Left ventricle myocardium superior (tissue), 1 donor: ENCODE measurements at regions not wholly inside any gene's neighbourhood (a gene's known extent, or its start where the extent isn't known, plus 50 kb on each side); places are given as distances from the start of the nearest gene placed in this dataset.

Experiments used
- ATAC-seq: fragments of 200-7000 bp; cut with Tn5 transposase; one replicate; pipeline ENCODE4 v1.9.1; 2020; ENCODE audit warnings: mild to moderate bottlenecking, moderate library complexity
- DNase-seq: peaks from one replicate; pipeline ENCODE4 v3.0.0-alpha.2; 2020
- intact Hi-C: fragments of 100-400 bp; cut with micrococcal nuclease; formaldehyde crosslinking; loops from one replicate; pipeline ENCODE4 v1.11.0; 2022
- donor health status: DM: no; HTN: yes; CAD: no; lungs with severe emphysema.

DNA sequence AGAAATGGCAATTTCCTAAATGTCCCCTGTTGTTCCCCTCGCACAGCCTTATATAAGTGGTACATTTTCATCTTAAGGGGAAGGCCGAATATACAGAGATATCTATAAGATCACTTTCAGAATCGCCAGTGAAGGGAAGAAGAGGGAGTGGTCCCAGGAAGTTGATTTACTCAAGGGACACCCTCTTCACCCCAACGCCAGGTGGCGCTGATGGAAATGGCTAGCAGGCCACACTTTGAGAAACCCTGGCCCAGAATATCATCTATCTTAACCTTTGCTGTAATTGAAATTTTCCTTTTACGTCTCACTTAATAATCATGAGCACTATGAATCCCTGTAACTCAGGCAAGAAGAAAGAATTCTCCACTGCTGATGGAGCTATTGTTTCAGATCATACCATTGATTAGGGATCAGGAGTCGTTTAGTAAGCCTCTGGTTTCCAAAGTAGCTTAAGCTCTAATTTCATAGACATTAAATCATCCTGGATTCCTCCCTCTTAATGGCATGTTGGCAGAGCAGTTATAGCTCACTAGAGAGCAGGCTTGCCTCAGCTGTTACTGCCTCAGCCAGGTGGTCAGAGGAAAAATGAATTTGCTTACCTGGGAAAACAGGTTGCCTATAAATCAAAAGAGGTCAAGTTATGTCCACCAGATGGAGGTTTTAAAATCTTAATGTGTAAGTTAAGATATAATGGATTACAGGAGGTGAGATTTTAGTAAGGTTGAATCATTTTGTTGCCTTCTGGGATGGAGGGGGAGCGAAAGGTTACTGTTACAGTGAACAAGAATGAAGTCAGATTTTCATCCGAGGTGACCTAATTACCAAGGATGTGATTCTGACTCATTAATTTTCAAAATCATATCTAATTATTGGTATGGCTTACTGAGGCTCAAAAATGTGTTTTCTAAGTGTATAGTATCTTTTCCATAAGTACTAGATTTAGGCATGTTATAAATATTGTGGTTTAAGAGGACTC lies 941.2 kb upstream of the TENM3 start:
- peak; percentile 46 for DNase-seq
- intact Hi-C loops, result no loop called here
- peak; percentile 60 for ATAC-seq

DNA sequence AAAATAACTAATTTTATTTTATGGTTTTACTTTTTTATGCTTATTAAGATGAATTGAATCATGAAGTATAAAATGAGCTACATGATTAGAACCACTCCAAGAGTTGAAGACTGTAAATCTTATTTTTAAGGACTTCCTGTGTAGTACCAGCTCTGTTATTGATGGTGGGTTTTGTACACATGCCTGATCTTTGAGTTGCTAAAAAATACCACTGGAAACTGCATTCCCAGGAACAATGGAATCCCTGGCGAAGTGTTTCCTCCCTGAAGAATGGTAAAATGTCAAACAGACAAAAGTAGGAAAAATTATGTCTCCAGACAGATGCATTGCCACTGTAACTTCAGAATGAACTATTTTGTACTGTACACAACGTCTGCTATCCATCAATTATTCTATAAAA lies 935.4 kb upstream of the TENM3 start:
- ATAC-seq (no peak), DNase-seq (no peak)
- intact Hi-C loops, result no loop called here

DNA sequence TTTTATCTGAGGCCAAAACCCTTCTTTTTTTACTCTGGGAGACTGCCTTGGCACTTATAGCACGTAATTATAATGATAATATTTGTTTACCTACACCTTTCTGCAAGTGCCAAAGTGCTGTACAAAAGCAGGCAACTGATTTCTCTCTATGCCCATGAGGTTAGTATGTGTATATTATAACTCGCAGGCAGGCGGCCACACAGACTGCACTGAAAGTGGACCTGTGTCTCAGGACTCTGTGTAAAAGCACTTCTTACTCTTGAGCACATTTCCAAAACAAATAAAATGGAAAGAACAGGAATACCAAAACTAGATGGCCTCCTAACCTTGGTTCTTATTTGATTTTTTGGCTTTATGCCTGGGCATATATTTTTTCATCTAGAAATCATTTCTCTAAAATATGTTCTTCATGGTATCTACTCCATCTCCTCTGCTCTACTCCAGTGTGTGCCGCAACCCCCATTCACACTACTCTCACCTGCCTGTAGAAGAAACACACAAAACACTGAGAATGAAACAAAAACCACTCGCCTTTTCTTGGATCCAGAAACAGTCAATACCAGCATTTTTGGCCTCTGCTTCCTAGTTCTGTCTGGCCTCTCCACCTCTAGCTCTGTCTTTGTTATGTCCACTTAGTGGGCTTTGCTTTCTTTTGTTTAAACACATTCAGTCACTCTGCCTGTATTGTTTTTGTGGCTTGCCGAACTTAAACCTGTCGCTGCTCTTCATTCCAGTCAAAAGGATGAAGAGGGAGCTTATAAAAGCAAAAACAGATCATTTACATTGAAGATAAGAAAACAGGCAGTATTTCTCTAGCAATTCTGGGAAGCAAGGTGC lies 934.5 kb upstream of the TENM3 start:
- ATAC-seq (no peak), DNase-seq (no peak)
- intact Hi-C loops, result no loop called here

DNA sequence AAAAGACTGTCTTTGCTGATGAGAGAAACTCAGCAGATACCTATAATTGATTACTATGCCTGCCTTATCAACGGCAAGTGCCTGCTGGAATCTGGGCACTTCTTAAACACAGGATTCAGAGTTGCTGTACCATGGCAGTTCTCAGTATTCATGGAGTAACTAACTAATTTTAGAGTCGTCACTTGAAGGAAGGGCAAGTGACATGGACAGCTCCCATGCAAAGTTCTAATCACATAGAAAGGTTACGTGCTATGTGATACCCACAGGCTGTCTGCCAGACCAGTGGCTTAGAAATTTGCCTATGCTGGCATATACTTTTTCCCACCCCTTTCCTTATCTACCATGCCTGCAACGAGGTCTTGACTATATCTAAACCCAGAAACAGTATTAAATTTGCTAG lies 931.1 kb upstream of the TENM3 start:
- intact Hi-C loops, result no loop called here
- ATAC-seq (peak; percentile 98), DNase-seq (peak; percentile 25)

DNA sequence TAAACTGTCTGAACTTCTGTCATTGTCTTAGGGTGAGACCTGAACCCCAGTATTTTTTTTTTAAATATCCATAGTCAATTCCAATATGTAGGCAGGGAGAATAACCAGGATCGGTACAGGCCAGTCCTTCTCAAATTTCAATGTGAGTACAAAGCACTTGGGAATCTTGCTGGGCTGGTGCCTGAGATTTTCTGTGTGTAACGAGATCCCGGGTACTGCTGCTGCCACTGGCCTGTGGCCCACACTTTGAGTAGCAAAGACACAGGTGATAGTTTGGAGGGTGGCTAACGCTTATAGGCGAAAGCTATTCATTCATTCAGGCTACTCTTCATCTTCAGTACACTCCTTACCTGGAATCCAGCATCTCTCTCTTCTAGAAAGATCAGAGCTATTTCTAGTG lies 923.6 kb upstream of the TENM3 start:
- ATAC-seq, result peak; percentile 83

DNA sequence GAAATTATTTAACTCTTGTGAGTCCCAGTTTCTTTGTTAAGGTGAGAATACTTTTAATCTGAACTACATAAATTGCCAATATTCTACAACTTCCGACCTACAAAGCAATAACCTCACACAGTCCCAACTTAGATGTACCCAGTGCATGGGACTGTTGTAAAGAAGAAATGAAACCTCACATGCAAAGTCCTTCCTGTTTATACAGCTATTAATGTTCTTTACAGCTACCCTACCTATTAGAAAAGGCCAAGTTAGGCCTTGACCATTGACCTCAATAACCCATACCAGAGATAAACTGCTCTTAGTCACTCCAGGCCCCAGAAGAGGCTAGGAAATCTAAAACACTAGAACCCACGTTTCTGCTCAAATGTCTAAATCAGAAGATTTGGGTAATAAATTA lies 920.1 kb upstream of the TENM3 start:
- no peak for DNase-seq
- no peak for ATAC-seq
- intact Hi-C loops, result no loop called here

More for the DNA sequence above, 923.6 kb upstream of the TENM3 start:
- DNase-seq, result peak; percentile 31
- intact Hi-C loops, result no loop called here

DNA sequence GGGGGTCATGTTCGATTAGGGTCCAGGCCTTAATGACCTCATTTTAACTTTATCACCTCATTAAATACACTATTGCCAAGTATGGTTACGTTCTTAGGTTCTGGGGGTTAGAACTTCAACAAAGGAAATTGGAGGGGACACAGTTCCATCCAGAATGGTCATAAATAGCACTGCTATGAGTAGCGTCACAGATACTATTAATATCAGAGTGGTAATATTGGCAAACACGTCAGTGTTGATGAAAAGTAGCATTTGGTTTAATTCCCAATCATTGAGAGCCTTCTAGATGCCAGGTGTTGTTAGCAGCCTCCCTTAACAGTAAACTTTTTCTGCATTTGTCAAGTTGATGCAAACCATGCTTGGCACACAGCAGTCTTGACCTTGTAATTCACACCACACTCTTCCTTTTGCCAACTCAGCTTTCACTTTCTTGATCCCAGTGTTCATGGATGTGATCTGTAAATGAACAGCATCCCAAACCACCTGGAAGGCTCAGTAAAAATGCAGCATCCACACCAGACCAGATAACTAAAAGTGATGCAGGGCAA lies 912.5 kb upstream of the TENM3 start:
- ATAC-seq (peak; percentile 97), DNase-seq (no peak)
- intact Hi-C loops, result no loop called here

DNA sequence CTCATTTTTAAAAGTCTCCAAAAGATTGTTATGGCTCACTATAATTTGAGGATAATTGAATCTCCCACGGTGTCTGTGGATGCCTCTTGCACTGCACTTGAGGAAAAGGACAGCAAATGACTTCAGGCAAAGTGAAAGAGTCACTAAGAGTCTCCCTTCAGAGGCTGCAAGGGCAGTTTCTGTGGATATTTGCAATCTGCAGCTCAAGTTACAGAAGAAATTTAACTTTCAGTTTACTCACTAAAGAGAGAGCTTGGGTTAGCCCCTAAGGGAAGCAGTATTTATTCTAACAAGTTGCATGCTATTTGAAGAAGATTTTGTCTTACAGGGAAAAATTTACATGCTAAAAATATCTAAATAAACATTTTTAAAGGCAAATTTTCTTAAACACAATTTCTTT lies 912.0 kb upstream of the TENM3 start:
- peak; percentile 27 for ATAC-seq
- DNase-seq, result no peak
- intact Hi-C loops, result no loop called here

DNA sequence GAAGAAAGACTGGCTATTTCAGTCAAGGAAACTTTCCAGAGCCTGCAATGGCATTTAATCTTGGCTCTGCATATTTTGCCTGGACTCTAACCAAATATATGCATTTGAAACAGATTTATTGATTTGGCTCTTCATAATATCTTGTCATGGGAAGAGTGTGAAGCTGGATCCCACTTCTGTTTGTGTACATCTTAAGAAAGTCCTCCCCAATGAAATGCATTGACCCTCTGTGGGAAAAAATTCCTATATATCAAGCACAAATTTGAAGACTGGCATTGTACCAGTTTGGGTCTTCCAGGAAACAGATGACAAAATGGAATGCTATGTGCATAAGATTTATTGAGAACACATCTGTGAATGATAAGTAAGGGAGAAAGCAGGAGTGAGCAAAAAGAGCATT lies 897.3 kb upstream of the TENM3 start:
- no peak for ATAC-seq
- intact Hi-C loops, result no loop called here
- DNase-seq, result no peak

DNA sequence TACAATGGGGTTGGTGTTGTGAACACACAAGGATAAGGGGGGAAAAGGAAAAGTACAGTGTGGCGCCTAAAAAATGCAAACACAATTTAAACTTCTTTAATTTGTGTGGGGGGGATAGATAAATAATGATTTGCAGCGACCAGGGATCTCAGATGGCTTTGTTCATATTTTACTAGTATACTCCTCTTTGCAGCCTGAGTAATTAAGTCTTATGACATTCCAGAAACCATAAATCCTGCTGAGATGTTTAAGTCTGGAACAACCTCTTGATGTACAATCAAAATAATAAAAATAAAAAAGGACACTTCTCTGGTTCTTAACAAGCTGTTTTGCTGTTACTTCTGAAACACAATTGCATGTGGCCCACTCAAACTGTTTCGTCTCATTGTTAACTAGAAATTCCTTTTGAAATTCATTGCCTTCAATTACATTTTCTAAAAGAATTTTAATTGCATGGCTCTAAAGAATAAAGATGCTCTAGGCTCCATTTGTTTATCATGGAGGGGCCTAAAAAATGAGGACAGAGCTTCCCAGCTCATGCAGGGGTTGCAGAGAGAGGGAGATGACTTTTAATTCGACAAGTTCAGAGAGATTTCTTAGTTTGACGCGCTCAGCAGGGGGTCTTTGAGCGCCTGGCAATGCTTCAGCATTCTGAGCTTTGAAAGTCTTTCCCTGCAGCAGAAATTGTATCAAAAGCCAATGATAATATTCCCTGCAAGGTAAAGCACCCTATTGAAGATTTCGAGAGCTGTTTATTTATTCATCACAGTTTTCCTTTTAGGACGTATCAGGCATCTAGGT lies 892.4 kb upstream of the TENM3 start:
- ATAC-seq (no peak), DNase-seq (no peak)
- intact Hi-C loops, result no loop called here

DNA sequence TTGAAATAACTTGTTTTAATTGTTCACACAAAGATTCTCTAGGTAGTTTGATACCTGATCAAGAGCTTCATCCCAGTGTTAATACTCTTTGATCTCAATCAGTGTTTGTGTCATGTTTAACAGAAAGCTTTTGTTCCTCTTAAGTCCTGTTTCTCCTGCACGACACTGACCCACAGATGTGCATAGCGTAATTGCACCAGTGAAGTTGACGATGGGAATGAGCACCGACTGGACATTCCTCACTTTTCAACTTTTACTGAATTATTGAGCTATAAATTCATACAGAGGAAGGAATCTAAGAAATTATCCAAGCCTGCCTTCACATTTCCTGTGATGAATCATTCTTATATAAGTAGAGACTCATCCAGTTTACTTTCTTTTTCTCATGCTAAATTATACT lies 878.7 kb upstream of the TENM3 start:
- intact Hi-C loops, result no loop called here
- DNase-seq (no peak), ATAC-seq (no peak)

DNA sequence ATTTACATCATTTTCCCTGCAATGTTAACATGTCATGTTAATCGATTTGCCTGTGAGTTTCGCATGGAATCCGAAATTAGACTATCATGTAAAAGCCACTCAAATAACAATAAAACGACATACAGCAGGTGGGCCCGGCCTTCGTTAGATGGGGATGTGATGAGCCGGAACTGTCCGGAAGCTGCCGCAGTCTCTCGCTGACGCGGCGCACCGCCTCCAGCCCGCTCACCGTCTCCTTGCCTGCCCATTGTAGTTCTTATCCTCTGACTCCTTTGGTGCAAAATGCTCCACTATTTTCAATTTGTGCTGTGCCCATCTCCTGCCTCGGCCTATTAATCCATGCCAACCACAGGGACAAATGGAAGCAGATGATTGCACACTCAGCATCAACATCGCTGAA lies 877.5 kb upstream of the TENM3 start:
- intact Hi-C loops, result no loop called here
- ATAC-seq (no peak), DNase-seq (no peak)

DNA sequence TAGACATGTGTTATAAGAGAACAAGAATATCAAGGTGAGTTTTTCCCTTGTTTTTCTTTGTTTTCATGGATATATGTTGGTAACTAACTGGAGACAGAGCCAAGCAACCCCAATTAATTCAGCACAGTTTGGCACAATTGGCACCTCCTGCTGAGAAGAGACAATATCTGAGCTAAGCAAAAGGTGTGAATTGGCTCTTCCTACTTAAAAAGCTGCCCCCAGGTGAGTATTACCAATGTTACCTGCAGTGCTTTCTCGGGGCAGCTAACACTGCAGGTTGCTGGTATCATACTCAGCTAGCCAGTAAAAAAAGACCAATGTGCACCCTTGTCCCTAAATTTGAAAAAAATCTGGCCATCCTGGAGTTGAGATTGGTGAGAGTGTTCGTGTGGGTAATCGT lies 871.2 kb upstream of the TENM3 start:
- intact Hi-C loops, result no loop called here
- DNase-seq (no peak), ATAC-seq (no peak)

DNA sequence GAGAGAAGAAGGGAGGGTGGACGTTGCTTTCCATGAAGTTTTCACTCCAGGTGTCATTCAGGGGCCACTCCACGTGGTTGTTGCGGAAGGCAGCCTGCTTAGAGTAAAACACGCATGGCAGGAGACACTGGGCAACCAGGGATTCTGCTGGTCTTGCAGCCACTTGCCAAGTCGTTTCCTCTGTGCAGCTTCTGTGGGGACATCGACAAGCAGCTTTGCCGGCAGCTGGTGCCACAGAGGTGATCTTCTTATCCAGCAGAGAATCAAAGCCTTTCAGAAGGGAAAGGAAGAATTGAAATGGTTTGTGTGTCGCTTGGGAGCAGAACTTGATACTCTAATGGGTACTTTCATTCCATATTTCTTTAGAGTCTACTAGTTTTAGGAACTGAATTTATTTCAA lies 867.1 kb upstream of the TENM3 start:
- DNase-seq, result no peak
- ATAC-seq, result no peak
- intact Hi-C loops, result no loop called here

DNA sequence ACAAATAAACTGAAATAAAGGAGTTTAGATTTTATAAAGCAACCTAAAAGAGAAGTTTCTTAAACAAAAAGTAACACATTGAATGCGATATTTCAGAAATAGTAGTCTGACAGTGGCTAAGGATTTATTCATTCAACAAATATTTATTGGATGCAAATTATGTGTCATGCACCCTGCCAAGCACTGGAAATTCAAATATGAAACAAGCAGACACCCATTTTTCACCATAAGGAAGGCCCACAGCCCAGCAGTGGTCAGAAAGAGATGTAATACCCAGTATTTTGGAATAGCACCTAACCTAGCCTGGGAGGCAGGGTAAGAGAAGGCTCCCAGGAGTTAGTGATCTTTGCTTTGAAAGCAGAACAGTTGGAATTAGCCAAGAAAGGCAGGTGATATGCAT lies 855.1 kb upstream of the TENM3 start:
- ATAC-seq, result no peak
- intact Hi-C loops, result no loop called here
- no peak for DNase-seq

DNA sequence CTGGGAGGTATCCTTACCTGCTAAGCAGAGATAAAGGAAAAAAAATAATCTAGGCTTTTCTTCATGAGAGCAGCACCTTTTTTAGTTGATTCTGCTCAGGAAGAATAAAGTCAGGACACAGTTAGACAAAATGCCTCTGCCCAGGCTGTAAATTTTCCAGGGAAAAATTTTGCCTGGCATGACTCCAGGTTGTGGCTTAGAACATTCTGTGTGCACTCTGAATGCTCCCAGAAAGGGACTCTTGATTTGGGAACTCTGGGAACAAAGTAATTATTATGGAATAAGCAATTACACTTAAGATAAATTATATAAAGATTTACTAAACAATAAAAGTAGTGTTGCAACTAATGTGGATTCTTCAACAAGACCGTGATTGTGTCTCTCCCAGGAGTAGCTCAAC lies 826.2 kb upstream of the TENM3 start:
- ATAC-seq (no peak), DNase-seq (no peak)
- intact Hi-C loops, result no loop called here

DNA sequence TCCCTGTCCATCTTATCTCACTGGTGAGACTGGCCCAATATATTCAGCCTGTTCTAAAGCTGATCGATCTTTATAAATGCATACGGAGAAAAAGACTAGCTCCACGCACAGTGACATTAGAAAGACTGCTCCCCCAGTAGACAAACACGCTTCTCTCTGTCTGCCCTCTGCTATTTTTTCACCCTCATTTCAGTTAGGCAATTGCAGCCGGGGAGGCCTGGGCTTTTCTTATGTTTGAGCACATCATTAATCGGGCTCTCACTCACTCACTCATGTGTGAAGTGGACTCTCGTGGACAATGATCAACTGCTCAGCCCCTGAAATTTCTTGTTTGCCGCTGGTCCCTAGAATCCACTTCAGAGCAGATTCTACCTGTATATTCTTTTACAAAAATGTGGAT lies 824.7 kb upstream of the TENM3 start:
- DNase-seq (no peak), ATAC-seq (no peak)
- intact Hi-C loops, result no loop called here

DNA sequence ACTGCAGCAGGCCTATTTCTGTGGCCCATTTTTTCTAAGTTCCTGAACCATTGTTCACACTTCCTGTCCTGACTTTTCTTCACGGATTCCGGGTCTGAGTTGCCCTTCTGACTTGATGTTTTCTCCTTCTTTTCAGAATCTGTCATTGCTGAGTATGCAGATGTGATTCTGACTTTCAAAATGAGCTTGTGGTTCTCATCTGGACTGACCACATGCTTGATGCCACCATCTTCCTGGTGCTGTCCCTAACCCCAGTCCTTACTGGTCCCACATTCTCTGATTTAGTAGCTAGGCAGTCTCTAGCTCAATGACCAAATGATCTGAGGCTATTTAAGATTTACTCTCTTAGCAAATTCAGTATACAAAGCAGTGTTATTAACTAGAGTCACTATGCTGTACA lies 822.3 kb upstream of the TENM3 start:
- ATAC-seq, result no peak
- intact Hi-C loops, result no loop called here
- no peak for DNase-seq

DNA sequence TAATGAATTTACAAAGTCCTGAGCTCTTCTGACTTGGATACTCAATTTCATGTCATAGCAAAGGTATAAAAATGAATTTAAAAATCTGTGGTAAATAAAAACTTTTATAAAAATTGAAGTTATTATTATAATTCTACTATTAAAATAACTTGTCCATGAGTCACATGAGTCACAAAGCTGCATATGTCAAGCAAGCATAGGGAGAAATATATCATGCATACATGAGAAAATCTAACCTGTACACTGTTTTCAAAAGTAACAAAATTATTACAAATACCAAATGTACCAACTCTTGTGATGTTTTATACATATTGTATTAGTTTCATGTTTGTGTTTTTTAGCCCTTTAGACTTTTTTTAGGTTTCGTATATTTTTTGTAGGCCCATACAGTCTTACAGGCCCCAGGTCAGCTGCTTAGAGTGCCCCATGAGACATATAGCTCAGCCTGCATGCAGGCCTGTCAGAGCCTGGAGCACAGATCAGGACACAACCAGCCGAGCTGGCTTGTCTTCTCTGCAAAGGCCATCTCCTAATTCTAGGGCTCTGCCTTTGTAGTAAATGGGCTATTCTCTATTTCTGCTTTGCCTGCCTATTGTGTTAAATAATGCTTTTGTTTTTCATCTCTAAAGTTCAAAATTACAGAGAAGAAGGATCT lies 818.7 kb upstream of the TENM3 start:
- DNase-seq (no peak), ATAC-seq (no peak)
- intact Hi-C loops, result no loop called here
